Caco-2 (cell line): ENCODE measurements at regions not wholly inside any gene's neighbourhood (a gene's known extent, or its start where the extent isn't known, plus 50 kb on each side); places are given as distances from the start of the nearest gene placed in this dataset.
A peak's percentile ranks its signal among the peaks of the same experiment; 100 is the strongest.

Experiments used
- BruUV-seq: library from RNA; stranded (reverse); fragments of 400-500 nt; replicated peaks from 2 replicates; lab custom pipeline; 2021; lab: Mats Ljungman, UMichigan
- CTCF ChIA-PET: fragments of 300-600 bp; sonication (Branson Sonifier 250); formaldehyde crosslinking; loops from one replicate; lab custom pipeline; 2022; ENCODE audit warnings: antibody characterized with exemption; lab: Charles Lee
- POLR2A ChIA-PET: fragments of 300-600 bp; sonication (Branson Sonifier 250); formaldehyde crosslinking; loops from one replicate; lab custom pipeline; 2022; ENCODE audit warnings: antibody characterized with exemption; lab: Charles Lee
- DNase-seq, 2 experiments: peaks; one replicate each; pipeline versions ENCODE4 v3.0.0 to v3.0.0-alpha.2; 2020 to 2022
- H3K27me3 ChIP-seq: replicated peaks from 2 replicates; pipeline ENCODE4 v1.6.0; 2011; ENCODE audit warnings: low read length; ENCODE audit not compliant: control insufficient read depth, insufficient read depth
- H3K36me3 ChIP-seq: 2 replicates; pipeline ENCODE4 v1.5.1; 2011; ENCODE audit warnings: low read length; ENCODE audit not compliant: control insufficient read depth, insufficient read depth
- H3K4me1 ChIP-seq: fragments of 250-450 bp; sonication (Bioruptor Pico); 2 replicates; pipeline ENCODE4 v1.5.1; 2020; ENCODE audit warnings: mild to moderate bottlenecking
- H3K4me3 ChIP-seq: 2 replicates; pipeline ENCODE4 v1.5.1; 2011; ENCODE audit warnings: low read depth, mild to moderate bottlenecking, control low read depth, low read length
- H3K9me3 ChIP-seq: fragments of 250-450 bp; sonication (Bioruptor Pico); 2 replicates; pipeline ENCODE4 v1.5.1; 2020; ENCODE audit warnings: mild to moderate bottlenecking, moderate library complexity
- H3K27ac Mint-ChIP-seq: one replicate; pipeline ENCODE4 v1.8.0; 2022; ENCODE audit warnings: mixed read lengths; ENCODE audit not compliant: unreplicated experiment
- H3K27me3 Mint-ChIP-seq: one replicate; pipeline ENCODE4 v1.8.0; 2022; ENCODE audit warnings: mixed read lengths; ENCODE audit not compliant: insufficient read depth, unreplicated experiment
- H3K36me3 Mint-ChIP-seq: one replicate; pipeline ENCODE4 v1.8.0; 2022; ENCODE audit warnings: mild to moderate bottlenecking, mixed read lengths; ENCODE audit not compliant: insufficient read depth, unreplicated experiment
- H3K4me1 Mint-ChIP-seq: one replicate; pipeline ENCODE4 v1.8.0; 2022; ENCODE audit warnings: low read depth, mixed read lengths; ENCODE audit not compliant: unreplicated experiment
- H3K4me3 Mint-ChIP-seq: one replicate; pipeline ENCODE4 v1.8.0; 2022; ENCODE audit warnings: mild to moderate bottlenecking, moderate library complexity, mixed read lengths; ENCODE audit not compliant: unreplicated experiment
- H3K9me3 Mint-ChIP-seq: one replicate; pipeline ENCODE4 v1.8.0; 2022; ENCODE audit warnings: mixed read lengths; ENCODE audit not compliant: unreplicated experiment
- intact Hi-C: fragments of 100-400 bp; cut with micrococcal nuclease; formaldehyde crosslinking; loops from one replicate; pipeline ENCODE4 v1.10.0; 2022; ENCODE audit not compliant: unreplicated experiment
- TF ChIP-seq, protein P1 (sequence below), 2 experiments: fragments of 200-600 bp in 1 of 2; IDR thresholded peaks; 1 replicate in 1 of 2; 2 replicates in 1 of 2; pipeline versions ENCODE4 v1.5.1 to v1.8.0; 2011 to 2022; ENCODE audit warnings: antibody characterized with exemption in 1 of 2, control low read depth in 1 of 2, inconsistent platforms in 1 of 2, low read depth in 1 of 2, low read length in 1 of 2, mild to moderate bottlenecking in 1 of 2, moderate library complexity in 1 of 2; ENCODE audit not compliant: insufficient read depth in 1 of 2, severe bottlenecking in 1 of 2, unreplicated experiment in 1 of 2

DNA sequence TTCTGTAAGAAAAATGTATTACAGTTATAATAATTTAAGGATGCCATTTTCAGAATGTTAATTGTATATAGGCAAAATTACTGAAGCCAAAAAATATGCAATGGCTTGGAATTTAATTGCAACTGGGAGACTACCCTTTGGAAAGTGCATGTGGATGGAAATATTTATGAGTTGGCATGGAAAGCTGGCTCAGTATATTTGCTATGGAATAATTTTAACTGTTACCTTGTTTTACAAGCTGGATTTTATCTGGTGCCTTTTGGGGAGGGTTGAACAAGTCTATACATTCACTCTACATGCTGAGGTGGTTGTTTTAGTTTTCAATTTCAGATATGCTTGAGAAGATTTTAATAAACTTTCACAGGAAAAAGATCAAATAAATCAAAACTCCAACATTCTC lies 80.9 kb upstream of the ABCB5 start:
- intact Hi-C loops, result no loop called here
- Mint-ChIP-seq H3K4me3 (no peak overlapping the region), H3K36me3 (no peaks in the 10 kb centered on the region), H3K27me3 (no peaks in the 10 kb centered on the region), H3K4me1 (no peaks in the 10 kb centered on the region), H3K9me3 (no peaks in the 10 kb centered on the region), H3K27ac (no peak overlapping the region)
- H3K27me3 ChIP-seq, result no peaks in the 10 kb centered on the region
- BruUV-seq, result no TSS peak
- H3K9me3 ChIP-seq, result no peaks in the 10 kb centered on the region
- ChIA-PET CTCF (no interaction called here), POLR2A (no interaction called here)
- TF ChIP-seq, protein P1, sequence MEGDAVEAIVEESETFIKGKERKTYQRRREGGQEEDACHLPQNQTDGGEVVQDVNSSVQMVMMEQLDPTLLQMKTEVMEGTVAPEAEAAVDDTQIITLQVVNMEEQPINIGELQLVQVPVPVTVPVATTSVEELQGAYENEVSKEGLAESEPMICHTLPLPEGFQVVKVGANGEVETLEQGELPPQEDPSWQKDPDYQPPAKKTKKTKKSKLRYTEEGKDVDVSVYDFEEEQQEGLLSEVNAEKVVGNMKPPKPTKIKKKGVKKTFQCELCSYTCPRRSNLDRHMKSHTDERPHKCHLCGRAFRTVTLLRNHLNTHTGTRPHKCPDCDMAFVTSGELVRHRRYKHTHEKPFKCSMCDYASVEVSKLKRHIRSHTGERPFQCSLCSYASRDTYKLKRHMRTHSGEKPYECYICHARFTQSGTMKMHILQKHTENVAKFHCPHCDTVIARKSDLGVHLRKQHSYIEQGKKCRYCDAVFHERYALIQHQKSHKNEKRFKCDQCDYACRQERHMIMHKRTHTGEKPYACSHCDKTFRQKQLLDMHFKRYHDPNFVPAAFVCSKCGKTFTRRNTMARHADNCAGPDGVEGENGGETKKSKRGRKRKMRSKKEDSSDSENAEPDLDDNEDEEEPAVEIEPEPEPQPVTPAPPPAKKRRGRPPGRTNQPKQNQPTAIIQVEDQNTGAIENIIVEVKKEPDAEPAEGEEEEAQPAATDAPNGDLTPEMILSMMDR (IDR thresholded peaks at IDR 0.05; ENCODE audit: insufficient read depth in 1 of 2, low read depth in 1 of 2, low read length in 1 of 2, severe bottlenecking in 1 of 2, unreplicated experiment in 1 of 2), result no peak
- no peak for DNase-seq
- no peaks in the 10 kb centered on the region for H3K4me1 ChIP-seq
- H3K4me3 ChIP-seq, result no peak overlapping the region
- no peaks in the 10 kb centered on the region for H3K36me3 ChIP-seq

DNA sequence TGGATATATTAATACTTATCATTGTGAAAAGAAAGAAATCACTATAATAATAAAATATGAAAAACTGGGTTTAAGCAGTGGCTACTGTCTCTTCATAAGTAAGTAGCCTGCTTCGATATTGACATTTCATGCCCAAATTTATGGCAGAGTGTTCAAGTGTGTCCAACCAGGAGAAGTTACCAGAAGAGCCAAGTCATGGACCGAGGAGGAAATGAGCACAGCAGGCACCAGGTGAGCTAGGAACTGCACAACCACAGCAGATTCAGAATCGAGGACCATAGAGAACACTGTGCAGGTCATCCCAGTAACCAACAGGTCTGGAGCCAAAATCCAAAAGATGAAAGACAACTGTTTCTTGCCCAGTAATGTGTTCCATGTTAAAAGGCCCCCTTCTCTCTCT lies 79.9 kb upstream of the ABCB5 start:
- Mint-ChIP-seq H3K9me3 (no peaks in the 10 kb centered on the region), H3K4me1 (no peaks in the 10 kb centered on the region), H3K36me3 (no peaks in the 10 kb centered on the region), H3K27me3 (no peaks in the 10 kb centered on the region), H3K27ac (no peak overlapping the region), H3K4me3 (no peak overlapping the region)
- ChIA-PET CTCF (no interaction called here), POLR2A (no interaction called here)
- TF ChIP-seq, protein P1 (IDR thresholded peaks at IDR 0.05; ENCODE audit: insufficient read depth in 1 of 2, low read depth in 1 of 2, low read length in 1 of 2, severe bottlenecking in 1 of 2, unreplicated experiment in 1 of 2), result no peak
- no peaks in the 10 kb centered on the region for H3K27me3 ChIP-seq
- no TSS peak for BruUV-seq
- no peaks in the 10 kb centered on the region for H3K36me3 ChIP-seq
- intact Hi-C loops, result loop anchor here (5.0 kb wide), 1 partner anchor 788 kb away; no protein-coding TSS in a partner anchor
- no peak for DNase-seq
- no peak overlapping the region for H3K4me3 ChIP-seq
- H3K4me1 ChIP-seq, result no peaks in the 10 kb centered on the region
- H3K9me3 ChIP-seq, result no peaks in the 10 kb centered on the region

DNA sequence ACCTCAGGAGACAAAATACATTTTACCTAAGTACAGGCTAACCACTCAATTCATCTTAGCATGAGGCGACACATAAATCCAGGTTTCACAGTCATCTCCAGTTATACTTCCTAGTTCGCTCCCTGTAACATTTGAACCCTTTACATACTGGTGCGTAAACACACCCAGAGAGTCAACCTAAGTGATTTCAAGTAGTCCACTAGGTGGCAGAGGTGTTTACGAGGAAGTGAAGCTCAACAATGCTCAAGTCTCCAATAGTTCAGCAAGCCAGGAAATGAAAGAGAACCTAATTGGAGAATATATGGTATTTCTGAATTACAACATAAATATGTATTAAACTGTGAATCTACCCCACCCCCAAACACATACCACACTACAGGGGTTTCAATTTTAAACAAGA lies 76.3 kb upstream of the ABCB5 start:
- no peak overlapping the region for H3K4me3 ChIP-seq
- Mint-ChIP-seq H3K4me1 (no peaks in the 10 kb centered on the region), H3K36me3 (no peaks in the 10 kb centered on the region), H3K27me3 (peaks cover 6% of the 10 kb centered on the region), H3K9me3 (no peaks in the 10 kb centered on the region), H3K27ac (no peak overlapping the region), H3K4me3 (no peak overlapping the region)
- BruUV-seq, result no TSS peak
- no peaks in the 10 kb centered on the region for H3K27me3 ChIP-seq
- POLR2A ChIA-PET, result no interaction called here
- H3K4me1 ChIP-seq, result no peaks in the 10 kb centered on the region
- peak in 1 of 2 experiments; percentile 34 for DNase-seq
- H3K9me3 ChIP-seq, result no peaks in the 10 kb centered on the region
- CTCF ChIA-PET, result interaction anchor here (0.6 to 1.1 kb wide), 4 partner anchors 55 to 791 kb away, joined by 3 to 25 read pairs (median 3); no protein-coding TSS in a partner anchor
- TF ChIP-seq, protein P1 (IDR thresholded peaks at IDR 0.05; ENCODE audit: insufficient read depth in 1 of 2, low read depth in 1 of 2, low read length in 1 of 2, severe bottlenecking in 1 of 2, unreplicated experiment in 1 of 2), result peak; percentile 31
- intact Hi-C loops, result loop anchor here (1.0 to 5.0 kb wide), 3 partner anchors 59 to 792 kb away; no protein-coding TSS in a partner anchor
- H3K36me3 ChIP-seq, result no peaks in the 10 kb centered on the region
